ENCODE measurements at regions not wholly inside any gene's neighbourhood (a gene's known extent, or its start where the extent isn't known, plus 50 kb on each side); places are given as distances from the start of the nearest gene placed in this dataset.

GRCh38 chr1:60866226-60866900 is 216.0 kb upstream of the NFIA start:
- H3K4me3 ChIP-seq: no peak overlapping the region
- H3K36me3 ChIP-seq (ENCODE audit: insufficient read depth, low read length): no peaks in the 10 kb centered on the region
- no peak overlapping the region for H3K27ac ChIP-seq
- DNase-seq (ENCODE audit: low read depth, low spot score): no peak
- TF ChIP-seq EZH2 (IDR thresholded peaks at IDR 0.05) (no peak), FOXP2 (optimal IDR thresholded peaks at IDR 0.05; ENCODE audit: control extremely low read depth, extremely low read length, insufficient read depth) (no peak), POLR2AphosphoS5 (IDR thresholded peaks at IDR 0.05; ENCODE audit: borderline replicate concordance, low read depth, low read length) (no peak)
- H3K9ac ChIP-seq (ENCODE audit: insufficient read length): no peak overlapping the region
- H3K9me3 ChIP-seq (ENCODE audit: low read depth, low read length): no peaks in the 10 kb centered on the region

GRCh38 chr1:60865166-60865565 is 217.2 kb upstream of the NFIA start:
- H3K36me3 ChIP-seq (ENCODE audit: insufficient read depth, low read length): no peaks in the 10 kb centered on the region
- H3K9me3 ChIP-seq (ENCODE audit: low read depth, low read length): no peaks in the 10 kb centered on the region
- no peak for DNase-seq (ENCODE audit: low read depth, low spot score)
- no peak overlapping the region for H3K4me3 ChIP-seq
- no peak for TF ChIP-seq EZH2 (IDR thresholded peaks at IDR 0.05)
- TF ChIP-seq FOXP2 (optimal IDR thresholded peaks at IDR 0.05; ENCODE audit: control extremely low read depth, extremely low read length, insufficient read depth): no peak
- H3K27ac ChIP-seq: no peak overlapping the region
- no peak overlapping the region for H3K9ac ChIP-seq (ENCODE audit: insufficient read length)

GRCh38 chr1:60864722-60865121 is 217.6 kb upstream of the NFIA start:
- no peak for TF ChIP-seq EZH2 (IDR thresholded peaks at IDR 0.05)
- TF ChIP-seq POLR2AphosphoS5 (IDR thresholded peaks at IDR 0.05; ENCODE audit: borderline replicate concordance, low read depth, low read length): no peak
- TF ChIP-seq FOXP2 (optimal IDR thresholded peaks at IDR 0.05; ENCODE audit: control extremely low read depth, extremely low read length, insufficient read depth): no peak
- H3K9me3 ChIP-seq (ENCODE audit: low read depth, low read length): no peaks in the 10 kb centered on the region
- no peak overlapping the region for H3K27ac ChIP-seq
- no peak overlapping the region for H3K9ac ChIP-seq (ENCODE audit: insufficient read length)
- no peak overlapping the region for H3K4me3 ChIP-seq
- H3K36me3 ChIP-seq (ENCODE audit: insufficient read depth, low read length): no peaks in the 10 kb centered on the region
- DNase-seq (ENCODE audit: low read depth, low spot score): no peak

GRCh38 chr1:60863131-60863530 is 219.2 kb upstream of the NFIA start:
- H3K27ac ChIP-seq: no peak overlapping the region
- no peaks in the 10 kb centered on the region for H3K36me3 ChIP-seq (ENCODE audit: insufficient read depth, low read length)
- no peak for DNase-seq (ENCODE audit: low read depth, low spot score)
- H3K9me3 ChIP-seq (ENCODE audit: low read depth, low read length): no peaks in the 10 kb centered on the region
- no peak for TF ChIP-seq POLR2AphosphoS5 (IDR thresholded peaks at IDR 0.05; ENCODE audit: borderline replicate concordance, low read depth, low read length)
- TF ChIP-seq FOXP2 (optimal IDR thresholded peaks at IDR 0.05; ENCODE audit: control extremely low read depth, extremely low read length, insufficient read depth): no peak
- TF ChIP-seq EZH2 (IDR thresholded peaks at IDR 0.05): no peak
- H3K4me3 ChIP-seq: no peak overlapping the region
- no peak overlapping the region for H3K9ac ChIP-seq (ENCODE audit: insufficient read length)

- Histone ChIP-seq H3K9me3 (ENCODE audit: low read depth, low read length) (no peaks in the 10 kb centered on the region), H3K9ac (ENCODE audit: insufficient read length) (no peak overlapping the region)
- TF ChIP-seq FOXP2 (optimal IDR thresholded peaks at IDR 0.05; ENCODE audit: control extremely low read depth, extremely low read length, insufficient read depth) (no peak), POLR2AphosphoS5 (IDR thresholded peaks at IDR 0.05; ENCODE audit: borderline replicate concordance, low read depth, low read length) (no peak), EZH2 (IDR thresholded peaks at IDR 0.05) (no peak)
Observed at GRCh38 chr1:60861961-60862567, 220.3 kb upstream of the NFIA start.

GRCh38 chr1:60859111-60859510 is 223.2 kb upstream of the NFIA start:
- Histone ChIP-seq H3K4me3 (no peak overlapping the region), H3K27ac (no peak overlapping the region), H3K36me3 (ENCODE audit: insufficient read depth, low read length) (no peaks in the 10 kb centered on the region), H3K9me3 (ENCODE audit: low read depth, low read length) (no peaks in the 10 kb centered on the region), H3K9ac (ENCODE audit: insufficient read length) (no peak overlapping the region)
- TF ChIP-seq EZH2 (IDR thresholded peaks at IDR 0.05) (no peak), POLR2AphosphoS5 (IDR thresholded peaks at IDR 0.05; ENCODE audit: borderline replicate concordance, low read depth, low read length) (no peak), FOXP2 (optimal IDR thresholded peaks at IDR 0.05; ENCODE audit: control extremely low read depth, extremely low read length, insufficient read depth) (no peak)
- DNase-seq (ENCODE audit: low read depth, low spot score): no peak

More at GRCh38 chr1:60861961-60862567, 220.3 kb upstream of the NFIA start:
- H3K27ac ChIP-seq: no peak overlapping the region
- no peak overlapping the region for H3K4me3 ChIP-seq
- no peaks in the 10 kb centered on the region for H3K36me3 ChIP-seq (ENCODE audit: insufficient read depth, low read length)
- DNase-seq (ENCODE audit: low read depth, low spot score): no peak

GRCh38 chr1:60857851-60858250 is 224.5 kb upstream of the NFIA start:
- no peak overlapping the region for H3K27ac ChIP-seq
- TF ChIP-seq EZH2 (IDR thresholded peaks at IDR 0.05) (no peak), FOXP2 (optimal IDR thresholded peaks at IDR 0.05; ENCODE audit: control extremely low read depth, extremely low read length, insufficient read depth) (no peak), POLR2AphosphoS5 (IDR thresholded peaks at IDR 0.05; ENCODE audit: borderline replicate concordance, low read depth, low read length) (no peak)
- H3K9me3 ChIP-seq (ENCODE audit: low read depth, low read length): no peaks in the 10 kb centered on the region
- no peaks in the 10 kb centered on the region for H3K36me3 ChIP-seq (ENCODE audit: insufficient read depth, low read length)
- no peak for DNase-seq (ENCODE audit: low read depth, low spot score)
- H3K4me3 ChIP-seq: no peak overlapping the region
- no peak overlapping the region for H3K9ac ChIP-seq (ENCODE audit: insufficient read length)

GRCh38 chr1:60850084-60850483 is 232.3 kb upstream of the NFIA start:
- no peak overlapping the region for H3K27ac ChIP-seq

More at GRCh38 chr1:60850084-60850483, 232.3 kb upstream of the NFIA start:
- Histone ChIP-seq H3K9ac (ENCODE audit: insufficient read length) (no peak overlapping the region), H3K9me3 (ENCODE audit: low read depth, low read length) (no peaks in the 10 kb centered on the region; the same call in 1 of the 2 replicates), H3K4me3 (no peak overlapping the region), H3K36me3 (ENCODE audit: insufficient read depth, low read length) (no peaks in the 10 kb centered on the region)
- TF ChIP-seq FOXP2 (optimal IDR thresholded peaks at IDR 0.05; ENCODE audit: control extremely low read depth, extremely low read length, insufficient read depth) (no peak), POLR2AphosphoS5 (IDR thresholded peaks at IDR 0.05; ENCODE audit: borderline replicate concordance, low read depth, low read length) (no peak), EZH2 (IDR thresholded peaks at IDR 0.05) (no peak)
- no peak for DNase-seq (ENCODE audit: low read depth, low spot score)

All from SK-N-MC (cell line).